HG03175 (cell line): ENCODE measurements at regions not wholly inside any gene's neighbourhood (a gene's known extent, or its start where the extent isn't known, plus 50 kb on each side); places are given as distances from the start of the nearest gene placed in this dataset.
"Not testable (repeated sequence)": the region's sequence is repeated elsewhere in the genome, so short reads cannot be mapped to it uniquely, and the experiment has no call there.

Experiments
- ATAC-seq: cut with Tn5 transposase; IDR thresholded peaks from one replicate; pipeline ENCODE4 v1.9.1; 2021; ENCODE audit warnings: mild to moderate bottlenecking, moderate library complexity; ENCODE audit not compliant: unreplicated experiment

DNA sequence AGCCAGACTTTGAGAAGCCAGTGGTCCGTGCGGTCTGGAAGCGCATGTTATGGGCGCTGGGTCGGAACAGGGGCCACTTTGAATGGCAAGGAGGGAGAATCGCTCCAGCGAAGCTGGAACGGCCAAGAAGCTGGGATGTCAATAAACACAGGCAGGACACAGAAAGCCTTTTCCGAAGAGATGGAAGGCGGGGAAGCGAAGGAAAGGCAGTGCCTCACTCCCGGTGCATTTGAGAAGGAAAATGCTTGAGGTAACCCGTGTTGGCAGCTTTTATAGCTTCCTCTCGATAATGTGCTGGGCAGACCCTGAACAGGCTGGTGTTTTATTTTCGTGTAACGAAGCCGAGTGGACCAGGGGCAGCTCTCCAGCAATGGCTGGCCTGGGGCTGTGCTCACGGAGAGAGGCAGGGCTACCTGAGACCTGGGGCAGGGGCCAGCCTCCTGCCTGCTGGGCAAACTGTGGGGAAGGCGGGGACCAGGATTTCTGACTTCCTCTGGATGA, 84.2 kb upstream of the SPRY4 start:
- ATAC-seq = no peak

DNA sequence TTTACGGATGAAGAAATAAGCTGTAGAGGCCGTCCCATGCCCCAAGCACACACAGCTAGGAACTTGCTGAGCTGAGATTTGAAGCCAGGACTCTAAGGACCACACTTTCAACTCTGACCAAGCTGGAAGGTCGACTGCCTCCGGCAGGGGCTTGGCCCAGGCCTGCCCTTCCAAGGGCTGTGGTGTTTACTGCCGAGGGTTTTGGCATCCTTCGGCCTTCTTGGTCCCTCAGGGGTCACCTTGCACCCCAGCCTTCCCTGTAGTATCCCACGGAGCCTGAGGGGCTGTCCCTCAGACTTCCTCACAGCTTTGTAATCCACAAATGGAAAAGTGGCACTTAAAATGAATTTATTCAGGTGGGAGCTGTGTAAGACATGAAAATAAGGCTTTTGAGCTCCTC, 83.7 kb upstream of the SPRY4 start:
- no peak for ATAC-seq

- ATAC-seq = no peak
These were observed 81.1 kb upstream of the SPRY4 start for GRCh38 chr5:142405814-142406395.

DNA sequence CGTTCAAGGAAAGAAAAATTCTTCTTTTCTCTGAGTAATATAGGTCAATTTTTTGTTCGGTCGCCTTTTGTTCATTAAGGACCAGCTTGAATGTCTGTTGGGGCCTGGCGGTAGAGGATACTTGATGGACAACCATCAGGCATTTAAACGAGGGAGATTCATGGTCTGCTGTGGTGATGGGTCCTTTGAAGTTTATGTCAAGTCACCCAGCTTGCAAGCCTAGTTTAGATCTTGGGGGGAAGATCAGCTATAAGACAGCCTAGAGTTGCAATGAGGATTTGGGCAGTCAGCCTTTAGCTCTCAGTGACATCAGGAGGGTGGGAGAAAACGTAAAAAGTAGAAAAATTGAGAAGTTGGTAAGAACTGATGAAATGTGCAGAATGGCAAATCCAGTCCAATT, 80.2 kb upstream of the SPRY4 start:
- no peak for ATAC-seq

GRCh38 chr5:142404046-142404477, 79.2 kb upstream of the SPRY4 start:
- no peak for ATAC-seq

- no peak for ATAC-seq
These were observed 78.8 kb upstream of the SPRY4 start for GRCh38 chr5:142403583-142403982.

DNA sequence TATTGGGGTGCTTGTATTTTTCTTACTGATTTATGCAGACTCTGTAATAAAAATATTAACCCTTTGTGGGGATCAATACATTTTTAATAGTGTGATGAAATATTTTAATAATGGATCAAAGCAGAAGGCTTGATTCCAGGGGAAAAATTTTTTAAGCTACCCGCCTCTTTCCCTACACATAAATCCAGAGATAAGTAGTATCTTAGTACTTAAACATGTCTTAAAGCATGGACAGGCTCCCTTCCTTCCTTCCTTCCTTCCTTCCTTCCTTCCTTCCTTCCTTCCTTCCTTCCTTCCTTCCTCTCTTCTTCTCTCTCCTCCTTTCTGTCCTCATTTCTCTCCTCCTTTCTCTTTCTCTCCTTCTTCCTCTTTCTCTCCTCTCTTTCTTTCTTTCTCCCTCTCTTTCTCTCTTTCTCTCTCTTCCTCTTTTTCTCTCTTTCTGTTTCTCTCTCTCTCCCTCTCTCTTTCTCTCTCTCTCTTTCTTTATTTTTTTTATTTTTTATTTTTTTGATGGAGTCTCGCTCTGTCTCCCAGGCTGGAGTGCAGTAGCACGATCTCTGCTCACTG, 78.0 kb upstream of the SPRY4 start:
- ATAC-seq = no peak

DNA sequence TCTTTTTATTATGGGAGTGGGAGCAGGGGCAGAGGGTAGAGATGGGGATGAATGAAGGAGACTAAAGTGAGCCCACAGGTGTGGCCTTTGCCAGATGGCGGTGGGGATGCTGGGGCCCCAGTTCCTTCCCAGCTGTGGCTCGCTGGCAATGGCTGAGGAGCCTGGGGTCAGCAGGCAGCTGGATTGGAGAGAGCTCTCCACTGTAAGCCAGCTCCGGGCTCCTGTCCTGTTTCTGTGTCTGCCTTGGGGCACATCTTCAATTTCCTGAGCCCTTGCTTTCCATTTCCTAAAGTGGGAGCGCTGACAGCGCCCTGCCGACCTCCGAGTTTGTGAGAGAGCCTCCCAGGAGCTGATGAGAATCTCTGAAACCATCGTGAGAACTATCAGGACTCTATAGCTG, 75.6 kb upstream of the SPRY4 start:
- ATAC-seq = no peak

DNA sequence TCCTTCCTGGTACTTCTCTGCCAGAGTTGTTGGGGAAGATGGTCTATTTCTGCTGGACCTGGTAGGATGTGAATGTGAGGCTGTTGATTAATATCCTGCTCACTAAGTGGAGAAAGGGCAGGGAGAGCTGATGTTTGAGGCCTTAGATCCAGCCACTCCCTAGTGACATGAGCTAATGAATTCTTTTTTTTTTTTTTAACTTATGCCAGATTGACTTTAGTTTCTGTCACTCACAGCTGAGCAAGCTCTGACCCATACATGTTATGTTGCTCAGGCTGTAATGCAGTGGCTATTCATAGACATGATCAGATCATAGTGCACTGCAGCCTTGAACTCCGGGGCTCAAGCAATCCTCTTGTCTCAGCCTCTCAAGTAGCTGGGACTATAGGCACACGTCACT, 75.1 kb upstream of the SPRY4 start:
- ATAC-seq = no peak

DNA sequence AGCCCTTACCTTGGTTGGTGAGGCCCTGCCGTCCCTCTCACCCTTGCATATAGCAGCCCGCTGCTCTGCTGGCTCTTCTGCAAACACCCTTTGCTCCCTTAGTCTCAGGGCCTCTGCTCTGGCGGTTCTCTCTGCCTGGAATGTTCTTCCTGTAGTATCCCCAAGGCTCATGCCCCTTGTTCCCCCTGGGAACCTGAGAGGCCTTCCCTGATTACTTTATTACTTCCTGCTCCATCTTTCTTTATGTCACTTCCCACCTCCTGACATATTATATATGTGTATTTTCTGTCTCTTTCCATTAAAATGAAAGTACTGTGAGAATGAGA, 73.9 kb upstream of the SPRY4 start:
- ATAC-seq = no peak

DNA sequence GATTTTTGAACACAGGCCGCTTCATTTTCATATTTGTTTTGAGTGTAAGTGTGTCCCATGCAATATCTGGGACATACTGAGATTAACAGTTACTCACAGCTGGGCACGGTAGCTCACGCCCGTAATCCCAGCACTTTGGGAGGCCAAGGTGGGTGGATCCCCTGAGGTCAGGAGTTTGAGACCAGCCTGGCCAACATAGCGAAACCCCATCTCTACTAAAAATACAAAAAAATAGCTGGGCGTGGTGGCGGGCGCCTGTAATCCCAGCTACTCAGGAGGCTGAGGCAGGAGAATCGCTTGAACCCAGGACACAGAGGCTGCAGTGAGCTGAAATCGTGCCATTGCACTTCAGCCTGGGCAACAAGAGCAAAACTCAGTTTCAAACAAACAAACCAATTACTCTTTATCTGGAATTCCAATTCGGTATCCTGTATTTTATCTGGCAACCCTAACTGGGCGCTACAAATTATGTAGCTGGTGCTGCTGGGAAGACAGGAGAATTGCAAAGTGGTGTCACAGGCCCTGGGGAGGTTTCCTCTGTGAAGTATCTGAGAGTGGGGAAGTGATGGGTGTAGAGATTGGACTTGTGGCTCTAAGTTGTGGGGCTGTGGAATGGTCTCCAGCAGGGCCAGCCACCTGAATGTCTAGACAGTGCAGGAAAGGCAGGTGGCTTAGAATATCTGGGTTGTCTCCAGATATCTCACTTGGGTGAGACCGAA, 73.3 kb upstream of the SPRY4 start:
- ATAC-seq = not testable (repeated sequence)

- ATAC-seq = no peak
These were observed 72.4 kb upstream of the SPRY4 start for GRCh38 chr5:142397178-142397577.

GRCh38 chr5:142396436-142397038, 71.7 kb upstream of the SPRY4 start:
- ATAC-seq = no peak

GRCh38 chr5:142395334-142395733, 70.5 kb upstream of the SPRY4 start:
- ATAC-seq = no peak

GRCh38 chr5:142391058-142391845, 66.4 kb upstream of the SPRY4 start:
- no peak for ATAC-seq

GRCh38 chr5:142390334-142390733, 65.5 kb upstream of the SPRY4 start:
- ATAC-seq = no peak

DNA sequence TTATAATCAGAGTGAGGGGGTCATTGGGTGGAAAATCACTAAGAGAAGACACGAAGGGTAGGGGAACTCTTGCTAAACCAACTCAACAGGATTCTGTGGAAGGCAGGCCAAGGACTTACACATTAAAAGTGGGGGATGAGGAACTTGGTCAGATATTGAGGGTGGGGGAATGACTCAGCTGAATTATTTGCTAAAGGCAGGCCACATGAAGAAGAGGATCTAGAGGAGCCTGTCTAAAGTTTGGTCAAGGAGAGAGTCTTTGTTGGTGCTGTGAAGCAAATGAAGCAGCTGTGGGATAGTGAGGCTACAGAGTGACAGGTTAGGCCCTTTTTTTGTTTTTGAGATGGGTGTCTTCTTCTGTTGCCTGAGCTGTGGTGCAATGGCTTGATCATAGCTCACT, 63.9 kb upstream of the SPRY4 start:
- no peak for ATAC-seq

DNA sequence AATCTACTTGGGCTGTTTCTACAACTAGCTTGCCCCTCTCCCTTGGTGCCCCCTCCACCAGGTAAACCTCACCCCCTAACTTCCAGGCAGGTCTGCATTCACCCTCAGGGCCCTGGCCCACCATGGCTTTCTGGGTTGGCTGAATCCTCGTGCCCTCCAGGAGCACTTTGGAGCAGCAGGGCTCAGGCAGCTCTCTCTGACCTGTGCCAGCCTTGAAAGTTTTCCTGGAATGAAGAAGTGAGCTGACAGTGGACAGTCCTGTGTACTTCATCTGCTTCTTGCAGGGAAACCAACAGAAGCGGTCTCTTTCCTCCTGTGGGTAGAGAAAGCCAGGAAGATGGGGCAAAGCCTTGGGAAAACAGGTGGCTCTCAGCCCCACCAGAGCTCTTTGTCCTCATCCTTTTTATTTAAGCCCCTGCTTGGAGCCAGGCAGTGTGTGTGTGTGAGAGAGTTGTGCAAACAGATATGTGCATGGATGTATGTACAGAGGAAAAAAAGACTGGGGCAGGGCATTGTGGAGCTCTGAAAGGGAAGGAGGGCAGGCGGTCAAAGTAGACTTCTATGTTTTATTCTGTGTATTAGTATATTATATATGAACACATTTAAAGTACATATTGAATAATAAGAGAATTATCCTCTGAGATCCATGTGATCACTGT, 62.3 kb upstream of the SPRY4 start:
- ATAC-seq = no peak

- ATAC-seq = no peak
These were observed 61.6 kb upstream of the SPRY4 start for GRCh38 chr5:142386137-142387023.

DNA sequence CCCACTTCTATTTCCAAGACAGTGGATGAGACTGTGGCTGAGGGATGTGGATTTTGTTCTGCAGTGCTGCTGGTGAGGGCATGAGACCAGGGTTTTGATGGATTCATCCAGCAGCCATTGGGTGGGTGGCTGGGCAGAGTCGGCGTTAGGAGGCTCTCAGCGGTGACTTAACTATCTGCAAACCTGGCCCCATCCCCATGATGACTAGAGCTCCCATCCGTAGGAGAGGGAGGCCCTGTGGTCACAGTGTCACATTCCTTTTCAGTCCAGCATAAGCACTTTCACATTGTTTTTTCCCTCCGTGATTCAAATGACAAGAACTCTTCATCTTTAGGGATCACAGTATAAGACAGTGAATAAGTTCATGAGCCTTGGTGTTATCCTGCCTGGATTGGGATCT, 60.4 kb upstream of the SPRY4 start:
- no peak for ATAC-seq
